ENCODE measurements at regions not wholly inside any gene's neighbourhood (a gene's known extent, or its start where the extent isn't known, plus 50 kb on each side); places are given as distances from the start of the nearest gene placed in this dataset.

DNA sequence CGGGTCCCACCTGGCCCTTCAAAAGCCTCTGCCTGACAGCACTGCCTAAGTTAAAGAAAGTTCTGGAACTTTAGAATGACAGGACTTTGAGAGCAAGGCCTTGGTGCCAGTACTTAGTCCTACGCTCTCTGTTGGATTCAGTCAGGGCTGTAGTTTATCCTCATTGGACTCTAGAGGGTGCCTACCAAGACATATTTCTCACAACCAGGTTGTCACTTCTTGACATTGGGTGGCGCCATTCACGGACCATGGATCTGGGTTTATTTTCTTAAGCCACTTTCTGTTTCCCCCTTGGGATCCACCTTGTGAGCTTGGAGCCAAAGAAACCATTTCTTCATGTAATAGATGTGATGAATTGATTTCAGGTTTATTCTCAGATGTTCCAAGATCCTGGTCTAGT lies 787.0 kb upstream of the TBX3 start:
- TF ChIP-seq, protein P1, sequence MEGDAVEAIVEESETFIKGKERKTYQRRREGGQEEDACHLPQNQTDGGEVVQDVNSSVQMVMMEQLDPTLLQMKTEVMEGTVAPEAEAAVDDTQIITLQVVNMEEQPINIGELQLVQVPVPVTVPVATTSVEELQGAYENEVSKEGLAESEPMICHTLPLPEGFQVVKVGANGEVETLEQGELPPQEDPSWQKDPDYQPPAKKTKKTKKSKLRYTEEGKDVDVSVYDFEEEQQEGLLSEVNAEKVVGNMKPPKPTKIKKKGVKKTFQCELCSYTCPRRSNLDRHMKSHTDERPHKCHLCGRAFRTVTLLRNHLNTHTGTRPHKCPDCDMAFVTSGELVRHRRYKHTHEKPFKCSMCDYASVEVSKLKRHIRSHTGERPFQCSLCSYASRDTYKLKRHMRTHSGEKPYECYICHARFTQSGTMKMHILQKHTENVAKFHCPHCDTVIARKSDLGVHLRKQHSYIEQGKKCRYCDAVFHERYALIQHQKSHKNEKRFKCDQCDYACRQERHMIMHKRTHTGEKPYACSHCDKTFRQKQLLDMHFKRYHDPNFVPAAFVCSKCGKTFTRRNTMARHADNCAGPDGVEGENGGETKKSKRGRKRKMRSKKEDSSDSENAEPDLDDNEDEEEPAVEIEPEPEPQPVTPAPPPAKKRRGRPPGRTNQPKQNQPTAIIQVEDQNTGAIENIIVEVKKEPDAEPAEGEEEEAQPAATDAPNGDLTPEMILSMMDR (IDR thresholded peaks at IDR 0.05), result no peak
- TF ChIP-seq POLR2A (IDR thresholded peaks at IDR 0.05), result no peak
